Upper lobe of right lung (tissue), 1 donor: ENCODE measurements at regions not wholly inside any gene's neighbourhood (a gene's known extent, or its start where the extent isn't known, plus 50 kb on each side); places are given as distances from the start of the nearest gene placed in this dataset.

ENCODE experiments used
- ATAC-seq: fragments of 200-7000 bp; cut with Tn5 transposase; one replicate; pipeline ENCODE4 v1.9.1; 2020; ENCODE audit warnings: mild to moderate bottlenecking, moderate library complexity
- DNase-seq: peaks from one replicate; pipeline ENCODE4 v3.0.0-alpha.2; 2020
- H3K27ac ChIP-seq: fragments of 200-600 bp; one replicate; pipeline ENCODE4 v1.8.0; 2022
- H3K27me3 ChIP-seq: fragments of 200-600 bp; one replicate; pipeline ENCODE4 v1.8.0; 2022; ENCODE audit warnings: mild to moderate bottlenecking
- H3K36me3 ChIP-seq: fragments of 200-600 bp; one replicate; pipeline ENCODE4 v1.8.0; 2022
- H3K4me1 ChIP-seq: fragments of 200-600 bp; one replicate; pipeline ENCODE4 v1.8.0; 2022
- H3K4me3 ChIP-seq: fragments of 200-600 bp; one replicate; pipeline ENCODE4 v1.8.0; 2022; ENCODE audit warnings: mild to moderate bottlenecking
- H3K9me3 ChIP-seq: fragments of 200-600 bp; one replicate; pipeline ENCODE4 v1.8.0; 2022
- CTCF ChIP-seq: fragments of 200-600 bp; IDR thresholded peaks from one replicate; pipeline ENCODE4 v1.8.0; 2022; ENCODE audit warnings: antibody characterized with exemption
- intact Hi-C: fragments of 100-400 bp; cut with DNase I; formaldehyde crosslinking; loops from one replicate; pipeline ENCODE4 v1.11.0; 2022
- donor health status: DM: no; HTN: yes; CAD: no; lungs with severe emphysema.

GRCh38 chr9:109699019-109699418 lies 81.0 kb upstream of the PALM2AKAP2 start:
- Histone ChIP-seq H3K27ac (no peak overlapping the region), H3K27me3 (no peaks in the 10 kb centered on the region), H3K36me3 (no peaks in the 10 kb centered on the region), H3K4me1 (no peaks in the 10 kb centered on the region), H3K9me3 (no peaks in the 10 kb centered on the region), H3K4me3 (no peak overlapping the region)
- TF ChIP-seq CTCF, result no peak
- no peak for DNase-seq
- intact Hi-C loops, result no loop called here
- no peak for ATAC-seq

- intact Hi-C loops, result no loop called here
These were observed 75.5 kb upstream of the PALM2AKAP2 start for GRCh38 chr9:109704546-109704945.

GRCh38 chr9:109705515-109705914 lies 74.5 kb upstream of the PALM2AKAP2 start:
- no peaks in the 10 kb centered on the region for H3K4me1 ChIP-seq
- no peaks in the 10 kb centered on the region for H3K36me3 ChIP-seq
- H3K27me3 ChIP-seq, result no peaks in the 10 kb centered on the region
- no peaks in the 10 kb centered on the region for H3K9me3 ChIP-seq
- no peak overlapping the region for H3K4me3 ChIP-seq
- no peak for TF ChIP-seq CTCF
- DNase-seq (no peak), ATAC-seq (no peak)
- H3K27ac ChIP-seq, result no peak overlapping the region
- intact Hi-C loops, result no loop called here

More at GRCh38 chr9:109704546-109704945, 75.5 kb upstream of the PALM2AKAP2 start:
- H3K4me3 ChIP-seq, result no peak overlapping the region
- H3K27ac ChIP-seq, result no peak overlapping the region
- DNase-seq (no peak), ATAC-seq (no peak)
- H3K27me3 ChIP-seq, result no peaks in the 10 kb centered on the region
- no peaks in the 10 kb centered on the region for H3K9me3 ChIP-seq
- no peaks in the 10 kb centered on the region for H3K4me1 ChIP-seq
- no peaks in the 10 kb centered on the region for H3K36me3 ChIP-seq
- TF ChIP-seq CTCF, result no peak

- H3K27ac ChIP-seq, result no peak overlapping the region
- no peak for DNase-seq
- H3K9me3 ChIP-seq, result no peaks in the 10 kb centered on the region
- no peak overlapping the region for H3K4me3 ChIP-seq
- no peaks in the 10 kb centered on the region for H3K4me1 ChIP-seq
- intact Hi-C loops, result no loop called here
- no peaks in the 10 kb centered on the region for H3K27me3 ChIP-seq
- H3K36me3 ChIP-seq, result no peaks in the 10 kb centered on the region
- TF ChIP-seq CTCF, result no peak
- peak; percentile 15 for ATAC-seq
These were observed 72.6 kb upstream of the PALM2AKAP2 start for GRCh38 chr9:109707355-109707754.

- DNase-seq (no peak), ATAC-seq (no peak)
- no peaks in the 10 kb centered on the region for H3K36me3 ChIP-seq
- no peaks in the 10 kb centered on the region for H3K4me1 ChIP-seq
- H3K27ac ChIP-seq, result no peak overlapping the region
- TF ChIP-seq CTCF, result no peak
- H3K4me3 ChIP-seq, result no peak overlapping the region
- intact Hi-C loops, result no loop called here
- no peaks in the 10 kb centered on the region for H3K9me3 ChIP-seq
- H3K27me3 ChIP-seq, result no peaks in the 10 kb centered on the region
These were observed 71.5 kb upstream of the PALM2AKAP2 start for GRCh38 chr9:109708451-109708945.

- DNase-seq (no peak), ATAC-seq (no peak)
- Histone ChIP-seq H3K4me1 (no peaks in the 10 kb centered on the region), H3K36me3 (no peaks in the 10 kb centered on the region), H3K9me3 (no peaks in the 10 kb centered on the region), H3K4me3 (no peak overlapping the region), H3K27ac (no peak overlapping the region), H3K27me3 (no peaks in the 10 kb centered on the region)
- intact Hi-C loops, result no loop called here
- no peak for TF ChIP-seq CTCF
These were observed 70.1 kb upstream of the PALM2AKAP2 start for GRCh38 chr9:109709866-109710265.
